Activated CD8-positive, alpha-beta T cell treated with anti-CD3 and anti-CD28 coated beads for 36 hours (primary cell): ENCODE measurements at regions not wholly inside any gene's neighbourhood (a gene's known extent, or its start where the extent isn't known, plus 50 kb on each side); places are given as distances from the start of the nearest gene placed in this dataset.

Experiments used
- ATAC-seq: fragments of 200-7000 bp; cut with Tn5 transposase; one replicate; pipeline ENCODE4 v1.10.0; 2021; ENCODE audit warnings: mild to moderate bottlenecking, moderate library complexity
- CTCF ChIA-PET: fragments of 350-600 bp; sonication (Branson Sonifier 250); formaldehyde crosslinking; loops from one replicate; lab custom pipeline; 2021; ENCODE audit warnings: antibody characterized with exemption; lab: Charles Lee
- POLR2A ChIA-PET: fragments of 350-600 bp; sonication (Branson Sonifier 250); formaldehyde crosslinking; loops from one replicate; lab custom pipeline; 2021; ENCODE audit warnings: antibody characterized with exemption; lab: Charles Lee
- DNase-seq: peaks from one replicate; pipeline ENCODE4 v3.0.0-alpha.2; 2020
- H3K27ac Mint-ChIP-seq: one replicate; pipeline ENCODE4 v1.8.0; 2021; ENCODE audit warnings: mild to moderate bottlenecking, mixed read lengths
- H3K27me3 Mint-ChIP-seq: one replicate; pipeline ENCODE4 v1.8.0; 2021; ENCODE audit warnings: mixed read lengths
- H3K36me3 Mint-ChIP-seq: one replicate; pipeline ENCODE4 v1.8.0; 2021; ENCODE audit warnings: low read depth, mixed read lengths
- H3K4me1 Mint-ChIP-seq: one replicate; pipeline ENCODE4 v1.8.0; 2021; ENCODE audit warnings: low read depth, mixed read lengths
- H3K4me3 Mint-ChIP-seq: one replicate; pipeline ENCODE4 v1.8.0; 2021; ENCODE audit warnings: mild to moderate bottlenecking, moderate library complexity, mixed read lengths
- H3K9me3 Mint-ChIP-seq: one replicate; pipeline ENCODE4 v1.8.0; 2021; ENCODE audit warnings: mixed read lengths
- intact Hi-C: fragments of 100-400 bp; cut with micrococcal nuclease; formaldehyde crosslinking; loops from one replicate; pipeline ENCODE4 v1.10.0; 2022
- TF ChIP-seq, protein P1 (sequence below): fragments of 200-600 bp; IDR thresholded peaks from one replicate; pipeline ENCODE4 v1.8.0; 2022; ENCODE audit warnings: antibody characterized with exemption, mild to moderate bottlenecking

DNA sequence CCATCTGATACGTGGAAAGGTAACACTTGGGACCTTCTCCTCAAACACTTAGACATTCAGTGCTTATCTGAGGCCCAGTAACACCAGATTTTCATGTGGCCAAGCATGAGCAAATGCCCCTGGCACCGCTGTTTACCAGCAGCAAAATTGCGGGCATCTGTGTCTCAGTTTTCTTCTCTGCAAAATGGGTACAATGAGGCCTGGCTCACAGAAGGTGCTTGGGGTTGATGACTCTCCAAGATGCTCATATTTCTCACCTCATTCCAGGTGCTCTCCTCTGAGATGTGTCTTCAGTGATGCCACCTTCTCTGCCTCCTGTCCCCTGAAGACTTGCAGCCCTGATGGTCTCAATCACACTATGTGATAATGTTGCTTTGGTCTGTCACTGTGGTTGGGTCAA, 321.7 kb downstream of the TSN start:
- H3K9me3 Mint-ChIP-seq = no peaks in the 10 kb centered on the region
- H3K27me3 Mint-ChIP-seq = no peaks in the 10 kb centered on the region
- ATAC-seq = no peak
- intact Hi-C loops = no loop called here
- no peak for DNase-seq
- H3K4me1 Mint-ChIP-seq = no peaks in the 10 kb centered on the region
- TF ChIP-seq, protein P1, sequence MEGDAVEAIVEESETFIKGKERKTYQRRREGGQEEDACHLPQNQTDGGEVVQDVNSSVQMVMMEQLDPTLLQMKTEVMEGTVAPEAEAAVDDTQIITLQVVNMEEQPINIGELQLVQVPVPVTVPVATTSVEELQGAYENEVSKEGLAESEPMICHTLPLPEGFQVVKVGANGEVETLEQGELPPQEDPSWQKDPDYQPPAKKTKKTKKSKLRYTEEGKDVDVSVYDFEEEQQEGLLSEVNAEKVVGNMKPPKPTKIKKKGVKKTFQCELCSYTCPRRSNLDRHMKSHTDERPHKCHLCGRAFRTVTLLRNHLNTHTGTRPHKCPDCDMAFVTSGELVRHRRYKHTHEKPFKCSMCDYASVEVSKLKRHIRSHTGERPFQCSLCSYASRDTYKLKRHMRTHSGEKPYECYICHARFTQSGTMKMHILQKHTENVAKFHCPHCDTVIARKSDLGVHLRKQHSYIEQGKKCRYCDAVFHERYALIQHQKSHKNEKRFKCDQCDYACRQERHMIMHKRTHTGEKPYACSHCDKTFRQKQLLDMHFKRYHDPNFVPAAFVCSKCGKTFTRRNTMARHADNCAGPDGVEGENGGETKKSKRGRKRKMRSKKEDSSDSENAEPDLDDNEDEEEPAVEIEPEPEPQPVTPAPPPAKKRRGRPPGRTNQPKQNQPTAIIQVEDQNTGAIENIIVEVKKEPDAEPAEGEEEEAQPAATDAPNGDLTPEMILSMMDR = no peak
- H3K27ac Mint-ChIP-seq = no peak overlapping the region
- CTCF ChIA-PET = no interaction called here
- POLR2A ChIA-PET = no interaction called here
- H3K4me3 Mint-ChIP-seq = no peak overlapping the region
- no peaks in the 10 kb centered on the region for H3K36me3 Mint-ChIP-seq

DNA sequence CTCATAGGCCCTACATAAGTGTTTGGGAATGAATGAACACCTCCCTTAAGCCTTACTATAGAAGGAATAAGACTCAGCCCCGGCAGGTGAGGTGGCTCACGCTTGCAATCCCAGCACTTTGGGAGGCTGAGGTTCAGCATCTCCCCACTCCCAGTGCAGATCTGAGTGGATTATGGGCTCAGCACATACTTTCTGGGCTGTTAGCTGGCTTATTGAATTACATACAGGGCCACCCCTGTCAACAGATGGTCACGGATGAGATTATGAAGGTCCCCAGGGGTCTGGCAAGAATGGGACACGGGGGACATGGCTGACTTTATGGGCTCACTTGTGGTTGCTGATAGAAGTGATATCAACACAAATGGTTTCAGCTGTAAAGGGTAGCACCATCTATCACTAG, 322.3 kb downstream of the TSN start:
- no peak overlapping the region for H3K4me3 Mint-ChIP-seq

DNA sequence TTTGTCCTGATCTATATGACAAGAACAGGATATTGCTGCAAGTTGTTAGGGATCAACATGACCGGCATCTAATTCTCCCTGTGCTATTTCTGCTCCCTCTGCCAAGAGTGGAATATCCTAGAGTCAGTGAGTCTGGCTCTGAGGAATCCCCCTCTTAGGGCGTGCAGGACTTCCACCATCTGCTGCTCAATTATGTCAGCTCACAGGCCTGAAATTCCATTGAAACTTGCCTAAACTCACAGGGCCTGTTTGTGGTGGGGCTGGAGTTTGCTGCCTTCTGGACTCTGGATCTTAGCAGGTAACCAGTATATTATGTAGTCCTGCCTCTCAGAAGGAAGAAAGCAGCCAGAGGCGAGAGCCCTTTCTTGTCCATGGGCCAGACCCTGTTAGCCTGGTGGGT, 323.0 kb downstream of the TSN start:
- no peaks in the 10 kb centered on the region for H3K4me1 Mint-ChIP-seq
- no peaks in the 10 kb centered on the region for H3K27me3 Mint-ChIP-seq
- H3K4me3 Mint-ChIP-seq = no peak overlapping the region
- DNase-seq = no peak
- CTCF ChIA-PET = no interaction called here
- no peak for ATAC-seq
- TF ChIP-seq, protein P1 = no peak
- H3K36me3 Mint-ChIP-seq = no peaks in the 10 kb centered on the region
- H3K27ac Mint-ChIP-seq = no peak overlapping the region
- intact Hi-C loops = no loop called here
- POLR2A ChIA-PET = no interaction called here
- H3K9me3 Mint-ChIP-seq = no peaks in the 10 kb centered on the region

More for the DNA sequence above, 322.3 kb downstream of the TSN start:
- TF ChIP-seq, protein P1 = no peak
- POLR2A ChIA-PET = no interaction called here
- H3K9me3 Mint-ChIP-seq = no peaks in the 10 kb centered on the region
- H3K36me3 Mint-ChIP-seq = no peaks in the 10 kb centered on the region
- ATAC-seq (no peak), DNase-seq (no peak)
- intact Hi-C loops = no loop called here
- no peak overlapping the region for H3K27ac Mint-ChIP-seq
- CTCF ChIA-PET = no interaction called here
- H3K27me3 Mint-ChIP-seq = no peaks in the 10 kb centered on the region
- H3K4me1 Mint-ChIP-seq = no peaks in the 10 kb centered on the region

DNA sequence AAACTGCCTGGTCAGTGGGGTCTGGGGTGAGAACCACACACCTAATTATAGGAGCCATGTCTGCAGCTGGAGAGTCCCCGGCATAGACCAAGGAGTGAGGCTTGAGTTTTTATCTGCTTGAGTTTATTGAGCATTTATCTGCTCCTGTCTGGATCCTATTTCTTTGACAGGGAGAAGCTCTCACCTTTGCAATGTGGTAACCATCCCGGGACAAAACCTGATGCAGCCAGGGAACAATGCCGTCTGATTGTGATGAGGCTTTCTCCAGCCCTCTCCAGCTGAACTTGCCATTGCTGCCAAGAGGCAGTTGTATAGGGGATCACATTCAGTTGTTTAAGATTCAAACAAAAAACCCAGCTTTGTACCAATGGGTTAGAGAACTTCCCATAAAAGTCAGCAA, 324.4 kb downstream of the TSN start:
- no peak overlapping the region for H3K27ac Mint-ChIP-seq
- POLR2A ChIA-PET = no interaction called here
- no peak overlapping the region for H3K4me3 Mint-ChIP-seq
- CTCF ChIA-PET = interaction anchor here (1.0 kb wide), 1 partner anchor 11 kb away, joined by 3 read pairs; no protein-coding TSS in a partner anchor
- no peaks in the 10 kb centered on the region for H3K9me3 Mint-ChIP-seq
- H3K27me3 Mint-ChIP-seq = no peaks in the 10 kb centered on the region
- H3K4me1 Mint-ChIP-seq = no peaks in the 10 kb centered on the region
- H3K36me3 Mint-ChIP-seq = no peaks in the 10 kb centered on the region
- no peak for ATAC-seq
- intact Hi-C loops = no loop called here
- TF ChIP-seq, protein P1 = no peak
- DNase-seq = no peak

DNA sequence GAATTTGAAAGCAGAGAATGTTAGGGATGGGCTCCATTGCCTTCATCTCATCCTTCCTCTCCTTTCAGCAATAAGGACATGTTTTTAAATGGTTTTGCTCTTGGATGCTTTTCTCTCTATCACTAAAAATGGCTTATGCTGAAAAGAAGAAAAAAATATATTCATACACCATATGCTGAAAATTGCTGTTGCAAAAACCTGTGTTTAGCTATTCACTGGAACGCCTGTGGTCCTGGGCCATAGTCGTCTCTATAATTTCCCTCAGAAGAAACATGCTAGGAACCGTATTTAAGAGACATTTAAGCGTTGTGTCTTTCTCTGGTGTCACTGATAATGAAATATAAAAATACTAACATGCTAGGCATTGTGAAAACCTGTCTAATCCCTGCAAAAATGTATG, 324.9 kb downstream of the TSN start:
- ChIA-PET POLR2A (no interaction called here), CTCF (interaction anchor here (1.0 kb wide), 1 partner anchor 11 kb away, joined by 3 read pairs; no protein-coding TSS in a partner anchor)
- no peaks in the 10 kb centered on the region for H3K4me1 Mint-ChIP-seq
- H3K36me3 Mint-ChIP-seq = no peaks in the 10 kb centered on the region
- H3K4me3 Mint-ChIP-seq = no peak overlapping the region
- TF ChIP-seq, protein P1 = no peak
- DNase-seq = no peak
- H3K27me3 Mint-ChIP-seq = no peaks in the 10 kb centered on the region
- intact Hi-C loops = no loop called here
- H3K27ac Mint-ChIP-seq = no peak overlapping the region
- no peak for ATAC-seq
- H3K9me3 Mint-ChIP-seq = no peaks in the 10 kb centered on the region
